ENCODE measurements at regions not wholly inside any gene's neighbourhood (a gene's known extent, or its start where the extent isn't known, plus 50 kb on each side); places are given as distances from the start of the nearest gene placed in this dataset.
"Not testable (repeated sequence)": the region's sequence is repeated elsewhere in the genome, so short reads cannot be mapped to it uniquely, and the experiment has no call there.

DNA sequence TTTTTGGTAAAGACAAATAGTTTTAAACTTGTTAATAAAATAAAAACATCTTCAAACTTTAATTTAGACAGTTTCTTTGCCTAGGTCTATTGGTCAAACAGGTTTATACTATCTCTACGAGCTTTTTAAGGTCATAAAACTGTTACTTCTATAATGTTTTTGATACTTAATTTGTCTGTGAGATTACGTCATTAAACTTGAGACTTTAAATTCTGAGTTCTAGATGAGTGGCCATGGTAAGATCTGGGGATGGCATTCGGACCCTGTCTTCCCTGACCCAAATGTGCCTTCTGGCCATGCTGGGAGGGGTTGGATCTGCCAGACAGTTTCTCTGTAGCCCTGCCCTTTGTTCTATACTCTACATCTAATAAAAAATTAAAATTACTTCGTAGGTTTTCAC lies 497.8 kb downstream of the TMEM135 start:
- WGBS, 2 donors: 79 to 82% methylated on average over 4 of the region's 4 CpGs
- no peak for DNase-seq (ENCODE audit: low spot score in 2 of 2)
- no peak for TF ChIP-seq POLR2A (IDR thresholded peaks at IDR 0.05)
- TF ChIP-seq, protein P1, sequence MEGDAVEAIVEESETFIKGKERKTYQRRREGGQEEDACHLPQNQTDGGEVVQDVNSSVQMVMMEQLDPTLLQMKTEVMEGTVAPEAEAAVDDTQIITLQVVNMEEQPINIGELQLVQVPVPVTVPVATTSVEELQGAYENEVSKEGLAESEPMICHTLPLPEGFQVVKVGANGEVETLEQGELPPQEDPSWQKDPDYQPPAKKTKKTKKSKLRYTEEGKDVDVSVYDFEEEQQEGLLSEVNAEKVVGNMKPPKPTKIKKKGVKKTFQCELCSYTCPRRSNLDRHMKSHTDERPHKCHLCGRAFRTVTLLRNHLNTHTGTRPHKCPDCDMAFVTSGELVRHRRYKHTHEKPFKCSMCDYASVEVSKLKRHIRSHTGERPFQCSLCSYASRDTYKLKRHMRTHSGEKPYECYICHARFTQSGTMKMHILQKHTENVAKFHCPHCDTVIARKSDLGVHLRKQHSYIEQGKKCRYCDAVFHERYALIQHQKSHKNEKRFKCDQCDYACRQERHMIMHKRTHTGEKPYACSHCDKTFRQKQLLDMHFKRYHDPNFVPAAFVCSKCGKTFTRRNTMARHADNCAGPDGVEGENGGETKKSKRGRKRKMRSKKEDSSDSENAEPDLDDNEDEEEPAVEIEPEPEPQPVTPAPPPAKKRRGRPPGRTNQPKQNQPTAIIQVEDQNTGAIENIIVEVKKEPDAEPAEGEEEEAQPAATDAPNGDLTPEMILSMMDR (IDR thresholded peaks at IDR 0.05): no peak
- H3K4me3 ChIP-seq (ENCODE audit: low read depth, poor library complexity, severe bottlenecking): no peak overlapping the region
- intact Hi-C loops (cut with DNase I; ENCODE audit: low total_unique reads): no loop called here

DNA sequence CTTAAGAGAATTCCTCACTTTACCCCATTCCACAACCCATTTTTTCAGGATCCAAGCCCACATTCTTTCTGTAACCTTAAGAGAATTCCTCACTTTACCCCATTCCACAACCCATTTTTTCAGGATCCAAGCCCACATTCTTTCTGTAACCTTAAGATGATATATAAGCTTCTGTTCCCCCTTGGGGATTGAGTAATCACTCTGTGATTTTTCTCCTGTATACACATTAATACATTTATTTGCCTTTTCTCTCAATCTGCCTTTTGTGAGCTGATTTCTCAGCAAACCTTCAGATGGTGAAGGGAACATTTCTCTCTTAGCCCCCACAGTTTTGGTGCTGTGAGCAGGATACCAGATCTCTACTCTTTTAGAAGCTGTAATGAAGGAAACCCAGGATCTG lies 494.1 kb downstream of the TMEM135 start:
- intact Hi-C loops (cut with DNase I; ENCODE audit: low total_unique reads); H3K4me3 ChIP-seq (ENCODE audit: low read depth, poor library complexity, severe bottlenecking); DNase-seq (ENCODE audit: low spot score in 2 of 2): not testable (repeated sequence)

DNA sequence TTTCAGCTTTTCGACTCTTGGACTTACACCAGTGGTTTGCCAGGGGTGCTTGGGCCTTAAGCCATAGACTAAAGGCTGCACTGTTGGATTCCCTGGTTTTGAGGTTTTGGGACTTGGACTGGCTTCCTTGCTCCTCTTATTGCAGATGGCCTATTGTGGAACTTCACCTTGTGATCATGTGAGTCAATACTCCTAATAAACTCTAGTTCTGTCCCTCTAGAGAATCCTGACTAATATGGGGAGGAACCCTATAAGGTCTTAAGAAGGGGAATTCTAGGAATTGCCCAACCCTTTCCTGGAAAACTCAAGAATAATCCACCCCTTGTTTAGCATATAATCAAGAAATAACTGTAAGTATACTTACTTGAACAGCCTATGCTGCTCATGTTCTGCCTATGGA lies 491.8 kb downstream of the TMEM135 start:
- intact Hi-C loops (cut with DNase I; ENCODE audit: low total_unique reads): no loop called here
- no peak for TF ChIP-seq POLR2A (IDR thresholded peaks at IDR 0.05)
- TF ChIP-seq, protein P1 (IDR thresholded peaks at IDR 0.05): no peak
- 36 to 63% methylated on average over 1 of the region's 1 CpG for WGBS, 2 donors
- DNase-seq (ENCODE audit: low spot score in 2 of 2): no peak
- no peak overlapping the region for H3K4me3 ChIP-seq (ENCODE audit: low read depth, poor library complexity, severe bottlenecking)

DNA sequence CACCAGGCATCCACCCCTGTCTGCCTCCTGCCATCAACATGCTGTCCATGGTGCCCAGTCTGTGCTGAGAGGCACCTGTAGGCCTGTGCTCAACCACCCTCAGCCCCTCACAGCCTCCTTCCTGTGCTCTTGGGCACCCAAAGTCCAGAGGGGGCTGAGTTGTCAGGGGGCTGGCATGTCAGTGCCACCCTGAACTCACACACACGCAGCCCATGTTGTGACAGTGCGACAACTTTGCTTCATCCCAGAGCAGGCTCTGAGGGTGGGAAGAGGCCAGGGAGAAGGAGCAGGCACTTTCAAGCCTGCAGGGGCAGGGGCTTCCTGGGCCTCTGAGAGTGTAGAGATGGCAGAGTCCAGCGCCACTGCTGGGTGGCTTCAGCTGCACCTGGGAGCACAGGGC lies 491.0 kb downstream of the TMEM135 start:
- TF ChIP-seq, protein P1 (IDR thresholded peaks at IDR 0.05): no peak
- no peak for TF ChIP-seq POLR2A (IDR thresholded peaks at IDR 0.05)
- WGBS, 2 donors: 94 to 96% methylated on average over 3 of the region's 3 CpGs
- intact Hi-C loops (cut with DNase I; ENCODE audit: low total_unique reads): no loop called here
- no peak overlapping the region for H3K4me3 ChIP-seq (ENCODE audit: low read depth, poor library complexity, severe bottlenecking)
- DNase-seq (ENCODE audit: low spot score in 2 of 2): no peak

DNA sequence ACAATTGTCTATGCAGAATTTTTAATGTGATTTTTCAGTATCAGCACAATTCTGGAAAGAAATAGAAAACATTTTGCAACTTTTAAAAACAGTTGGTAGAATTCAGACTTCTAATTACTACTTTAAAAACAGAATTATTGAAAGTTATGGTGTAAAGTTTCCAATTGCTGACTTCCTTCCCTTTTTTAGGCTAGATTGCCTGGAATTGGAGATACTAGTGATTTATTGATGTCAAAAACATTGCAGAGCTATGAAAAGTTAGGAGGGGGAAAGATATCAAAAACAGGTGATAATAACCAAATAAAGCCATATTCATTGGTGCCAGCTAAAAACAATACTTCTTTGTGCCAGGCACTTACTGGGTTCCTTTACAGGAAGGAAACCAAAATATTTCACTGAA lies 485.5 kb downstream of the TMEM135 start:
- no peak for DNase-seq (ENCODE audit: low spot score in 2 of 2)
- intact Hi-C loops (cut with DNase I; ENCODE audit: low total_unique reads): no loop called here

DNA sequence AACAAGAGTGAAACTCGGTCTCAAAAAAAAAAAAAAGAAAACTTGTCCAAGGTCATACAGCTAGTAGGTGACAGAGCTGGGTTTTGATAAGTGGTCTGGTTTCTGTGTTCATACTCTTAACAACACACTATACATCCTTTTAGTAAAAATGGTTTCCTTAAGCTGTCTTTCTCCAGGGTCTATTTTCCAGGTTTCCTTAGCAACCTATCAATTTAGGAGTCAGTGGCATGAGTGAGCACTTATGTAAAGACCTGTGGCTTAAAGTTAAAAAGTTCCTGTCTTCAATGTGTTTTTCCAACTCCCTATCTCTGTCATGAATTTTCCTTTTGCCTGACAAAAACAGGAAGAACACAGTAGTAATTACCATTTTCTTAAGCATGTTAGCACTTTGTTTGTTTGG lies 480.5 kb downstream of the TMEM135 start:
- intact Hi-C loops (cut with DNase I; ENCODE audit: low total_unique reads): no loop called here
- TF ChIP-seq, protein P1 (IDR thresholded peaks at IDR 0.05): no peak
- no peak for TF ChIP-seq POLR2A (IDR thresholded peaks at IDR 0.05)
- DNase-seq (ENCODE audit: low spot score in 2 of 2): no peak
- H3K4me3 ChIP-seq (ENCODE audit: low read depth, poor library complexity, severe bottlenecking): no peak overlapping the region
- 80 to 86% methylated on average over 1 of the region's 1 CpG for WGBS, 2 donors

More for the DNA sequence above, 485.5 kb downstream of the TMEM135 start:
- TF ChIP-seq POLR2A (IDR thresholded peaks at IDR 0.05): no peak
- TF ChIP-seq, protein P1 (IDR thresholded peaks at IDR 0.05): no peak
- H3K4me3 ChIP-seq (ENCODE audit: low read depth, poor library complexity, severe bottlenecking): no peak overlapping the region

Data from lower leg skin (tissue), 4 donors.